NCI-H2171 (cell line): ENCODE measurements at regions not wholly inside any gene's neighbourhood (a gene's known extent, or its start where the extent isn't known, plus 50 kb on each side); places are given as distances from the start of the nearest gene placed in this dataset.

ENCODE experiments used
- DNase-seq: peaks from one replicate; lab custom pipeline; 2025; lab: John Stamatoyannopoulos, UW

DNA sequence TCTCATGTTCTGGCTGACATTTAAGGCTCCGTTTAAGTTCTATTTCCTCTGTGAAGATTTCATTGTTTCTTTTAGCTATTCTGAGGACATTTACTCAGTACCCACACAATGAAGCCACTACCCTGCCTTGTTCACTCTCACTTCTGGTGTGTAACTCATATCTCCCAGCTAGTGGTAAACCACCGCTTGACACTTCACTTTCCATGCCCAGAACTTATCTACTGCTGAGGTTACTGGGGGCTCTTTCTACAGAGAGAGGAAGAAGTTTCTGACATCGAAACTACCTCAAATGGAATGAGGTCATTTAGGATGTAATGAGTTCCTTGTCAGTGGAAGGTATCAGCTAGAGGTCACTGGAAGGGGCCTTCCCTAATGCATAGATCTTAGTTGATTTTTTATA lies 501.5 kb downstream of the DMAC1 start:
- DNase-seq = no peak

DNA sequence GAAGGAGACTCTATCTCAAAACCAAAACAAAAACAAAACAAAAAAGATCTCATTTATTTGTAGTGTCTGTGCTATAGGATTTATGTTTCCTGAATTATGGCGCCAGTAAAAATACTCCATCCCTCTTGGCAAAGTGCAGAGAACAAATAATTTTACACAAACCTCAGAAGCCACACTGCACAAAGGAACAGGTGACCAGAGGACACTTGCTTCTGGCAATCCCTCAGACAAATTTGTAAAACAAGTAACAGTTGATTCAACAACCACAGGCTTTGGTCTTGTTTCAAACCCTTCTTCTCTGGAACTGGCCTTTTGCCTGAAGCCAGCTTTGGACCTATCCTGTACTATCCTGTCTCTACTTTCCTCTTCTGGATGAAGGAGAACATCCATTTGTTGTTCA lies 502.1 kb downstream of the DMAC1 start:
- no peak for DNase-seq

DNA sequence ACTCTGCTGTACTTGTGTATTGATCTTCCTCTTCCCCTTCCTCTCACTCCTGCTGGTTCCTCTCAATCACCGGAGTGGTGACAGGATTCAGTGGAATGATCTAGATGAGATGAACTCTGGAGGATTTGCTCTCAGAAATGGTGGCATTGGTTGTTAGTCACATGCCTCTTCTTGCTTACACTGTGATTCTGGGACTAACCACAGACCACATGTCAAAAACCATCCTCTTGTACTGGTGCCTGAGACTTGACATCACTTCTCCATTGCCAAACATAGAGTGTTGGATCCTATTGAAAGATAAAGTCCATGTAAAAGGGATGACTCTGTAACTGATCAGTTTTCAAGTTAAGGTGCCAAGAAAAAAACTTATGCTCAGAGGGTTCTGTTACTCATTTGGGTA lies 506.5 kb downstream of the DMAC1 start:
- DNase-seq = no peak

DNA sequence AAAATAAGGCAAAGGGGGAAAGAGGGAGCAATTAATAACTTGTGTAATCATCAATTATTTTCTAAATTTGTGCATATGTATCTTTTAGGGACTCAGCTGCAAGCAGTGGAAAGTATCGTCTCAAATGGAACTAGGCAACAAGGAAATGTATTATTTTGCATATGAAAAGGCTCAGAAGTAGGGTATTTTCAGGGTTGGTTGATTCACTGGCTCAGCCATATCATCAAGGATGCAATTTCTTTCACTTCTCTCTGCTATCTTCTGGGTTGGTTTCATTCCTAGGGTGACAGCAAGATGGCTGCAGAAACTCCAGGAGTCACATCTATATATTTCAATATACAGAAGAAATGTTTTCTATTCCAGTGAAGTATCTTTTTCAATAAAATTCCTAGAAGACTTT lies 509.8 kb downstream of the DMAC1 start:
- no peak for DNase-seq

DNA sequence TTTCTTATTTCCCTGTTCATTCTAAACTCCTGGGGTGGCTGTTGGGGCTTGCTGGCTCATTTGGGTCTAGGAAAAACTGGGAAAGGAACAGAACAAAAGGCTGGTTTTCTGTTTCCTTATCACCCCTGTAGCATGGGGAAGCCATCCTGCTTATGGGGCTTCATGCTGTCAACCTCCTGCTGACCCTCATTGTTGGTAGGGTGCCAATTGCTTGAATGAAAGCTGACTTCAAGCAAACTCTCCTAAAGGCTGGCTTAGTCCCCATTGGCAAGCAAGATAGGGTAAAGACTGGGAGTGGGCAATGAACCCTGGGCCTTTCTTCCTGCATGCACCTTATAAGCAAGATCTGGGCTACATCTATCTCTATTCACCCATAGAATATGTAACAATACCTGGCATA lies 511.6 kb downstream of the DMAC1 start:
- DNase-seq = no peak

DNA sequence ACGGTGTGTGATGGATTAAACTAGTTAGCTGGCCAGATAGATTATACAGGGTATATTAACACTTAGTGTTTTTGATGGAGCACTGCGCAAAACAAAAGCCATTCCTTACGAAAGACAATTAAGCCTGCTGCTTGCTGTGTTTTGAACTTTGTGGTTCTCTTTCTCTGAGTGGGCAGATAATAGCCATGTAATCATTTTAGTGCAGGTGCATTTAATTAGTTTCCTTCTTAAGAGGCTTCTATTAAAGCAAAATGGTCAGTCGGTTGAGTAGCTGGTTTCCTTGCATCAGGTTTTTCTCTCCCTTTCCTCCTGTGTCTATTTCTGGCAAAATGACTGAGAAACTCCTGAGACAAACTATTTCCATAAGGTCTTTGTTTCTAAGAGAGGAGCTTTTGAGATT lies 512.5 kb downstream of the DMAC1 start:
- no peak for DNase-seq

DNA sequence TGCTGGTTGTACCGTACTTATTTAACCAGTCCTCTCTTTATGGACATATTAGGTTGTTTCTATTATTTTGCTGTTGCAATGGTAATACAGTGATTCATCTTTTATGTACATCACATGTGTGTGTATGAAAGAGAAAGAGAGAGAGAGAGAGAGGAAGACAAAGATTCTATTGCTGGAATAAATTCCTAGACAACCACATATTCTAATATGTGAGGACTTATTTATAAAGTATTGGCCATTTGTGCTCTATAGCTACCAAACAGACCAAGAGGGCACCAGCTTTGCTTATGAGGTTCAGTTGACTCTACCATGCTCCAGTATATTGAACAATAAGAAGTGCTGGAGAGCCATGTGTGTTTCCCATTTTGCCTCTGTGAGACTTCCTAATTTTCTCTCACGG lies 513.5 kb downstream of the DMAC1 start:
- no peak for DNase-seq

DNA sequence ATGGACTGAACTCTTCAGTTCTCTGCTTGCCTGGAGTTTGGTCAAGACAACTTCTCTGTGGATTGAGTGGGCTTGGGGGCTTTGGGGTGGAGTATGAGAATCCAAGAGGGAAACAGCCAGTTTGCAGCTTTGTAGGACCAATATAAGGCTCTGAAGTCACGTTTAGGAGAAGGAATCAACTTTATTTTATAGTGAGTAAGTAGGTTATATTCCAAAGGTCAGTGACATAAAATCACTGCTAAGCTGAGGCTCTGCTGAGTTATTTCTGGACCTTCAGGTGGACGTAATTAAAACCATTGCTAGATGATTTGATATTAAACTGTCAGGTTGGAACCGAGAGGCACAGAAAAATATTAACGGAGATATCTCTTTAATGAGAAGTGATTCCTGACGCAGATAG lies 514.4 kb downstream of the DMAC1 start:
- DNase-seq = no peak

DNA sequence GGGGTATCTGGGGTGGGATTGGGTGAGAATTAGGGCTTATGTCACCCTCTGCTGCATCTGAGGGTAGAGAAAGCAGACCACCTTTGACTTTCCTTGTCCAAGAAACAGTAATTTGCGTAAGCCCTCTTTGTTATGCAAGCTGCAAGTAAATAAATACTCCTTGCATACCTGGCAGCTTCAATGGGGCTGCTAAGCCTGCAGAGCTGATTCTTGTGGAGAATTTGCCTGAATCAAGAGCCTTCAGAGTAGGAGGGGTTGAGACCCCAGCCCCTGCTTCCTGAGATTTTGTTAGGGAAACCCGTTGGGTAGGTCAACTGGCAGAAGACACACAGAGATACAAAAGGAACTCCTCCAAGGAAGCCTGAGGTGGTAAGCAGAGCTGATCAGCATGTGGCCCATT lies 515.1 kb downstream of the DMAC1 start:
- DNase-seq = no peak

DNA sequence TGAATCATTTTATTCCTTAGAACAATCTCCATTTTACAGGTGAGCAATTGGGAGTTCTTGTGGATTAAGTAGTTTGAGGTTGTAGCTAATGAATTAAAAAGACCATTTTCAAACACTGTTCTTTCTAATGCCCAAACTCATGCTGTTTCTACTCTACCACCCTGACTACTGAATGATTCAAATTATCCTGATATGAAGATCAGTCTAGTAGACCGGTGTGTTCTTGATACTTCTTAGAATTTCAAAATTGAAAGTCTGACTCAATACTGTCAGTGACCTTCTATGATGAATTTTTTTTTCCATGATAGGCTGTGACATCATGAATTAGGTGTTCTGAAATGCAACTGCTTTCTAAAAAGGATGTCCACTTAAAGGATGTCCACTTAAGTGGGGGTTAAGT lies 515.5 kb downstream of the DMAC1 start:
- no peak for DNase-seq

DNA sequence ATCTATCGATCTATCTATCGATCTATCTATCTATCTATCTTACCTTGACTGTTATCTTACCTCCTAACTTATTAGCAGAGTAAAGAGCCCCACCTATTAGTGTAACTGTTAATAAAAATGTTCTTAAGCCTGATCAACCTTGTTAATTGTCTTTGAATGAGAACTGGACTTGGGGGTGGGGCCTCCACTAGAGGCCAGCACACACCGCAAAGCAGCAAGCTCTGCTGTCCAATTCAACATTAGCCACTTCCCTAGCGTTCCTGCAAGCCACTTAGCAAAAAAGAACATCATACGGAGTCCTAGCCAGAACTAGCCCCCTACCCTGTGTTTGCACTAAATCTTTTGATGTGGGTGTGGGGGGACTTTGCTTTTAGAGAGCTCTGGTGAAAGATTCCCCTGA lies 515.8 kb downstream of the KDM4C start:
- DNase-seq = no peak

DNA sequence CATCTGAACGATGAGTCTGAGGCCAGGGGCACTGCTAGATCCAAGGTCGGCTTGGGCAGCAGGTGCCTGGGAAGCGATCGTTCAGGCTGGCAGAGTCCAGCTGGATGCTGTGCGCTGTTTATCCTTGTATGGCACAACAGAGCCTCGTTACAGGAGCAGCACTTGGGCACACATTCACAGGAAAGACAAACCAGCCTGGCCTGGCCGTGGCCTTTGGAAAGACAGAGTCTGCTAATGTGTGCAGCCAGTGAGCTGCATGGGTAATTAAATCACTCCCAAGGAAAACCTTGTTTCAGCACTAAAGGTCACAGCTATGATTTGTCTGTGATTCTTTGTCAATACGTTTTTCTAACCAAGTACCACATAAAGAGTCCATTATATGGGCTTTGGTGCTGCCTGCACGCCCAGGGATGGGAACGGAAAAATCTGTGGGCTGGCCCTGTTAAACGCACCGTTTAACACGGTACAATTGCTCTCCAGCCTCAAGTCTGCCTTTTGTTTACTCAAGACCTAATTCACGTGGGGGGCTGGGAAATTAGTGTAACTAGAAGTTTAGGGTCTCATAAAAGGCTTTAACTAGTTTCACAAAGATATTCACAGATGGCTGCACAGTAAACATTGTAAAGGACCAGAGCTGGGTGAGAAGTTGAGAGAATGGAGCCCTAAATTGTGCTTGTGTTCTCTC lies 509.3 kb downstream of the KDM4C start:
- DNase-seq = no peak

DNA sequence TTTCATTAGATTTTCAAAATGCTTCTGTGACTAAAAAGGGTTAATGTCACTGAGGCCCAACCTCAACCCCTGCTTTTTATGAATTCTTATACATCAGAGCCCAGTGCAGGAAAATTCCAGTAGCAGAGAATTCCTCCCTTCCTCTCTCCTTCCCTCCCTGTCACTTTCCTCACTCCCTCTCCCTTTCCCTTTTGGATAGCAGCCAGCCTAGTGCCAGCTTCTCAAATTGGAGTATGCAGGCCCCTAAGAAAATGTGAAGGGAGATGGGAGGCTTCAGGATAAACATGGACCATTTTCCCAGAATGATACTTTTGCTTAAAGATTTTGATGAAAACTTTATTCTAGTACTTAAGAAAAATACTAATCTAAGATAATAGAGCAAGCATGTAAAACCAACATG lies 507.4 kb downstream of the KDM4C start:
- no peak for DNase-seq

DNA sequence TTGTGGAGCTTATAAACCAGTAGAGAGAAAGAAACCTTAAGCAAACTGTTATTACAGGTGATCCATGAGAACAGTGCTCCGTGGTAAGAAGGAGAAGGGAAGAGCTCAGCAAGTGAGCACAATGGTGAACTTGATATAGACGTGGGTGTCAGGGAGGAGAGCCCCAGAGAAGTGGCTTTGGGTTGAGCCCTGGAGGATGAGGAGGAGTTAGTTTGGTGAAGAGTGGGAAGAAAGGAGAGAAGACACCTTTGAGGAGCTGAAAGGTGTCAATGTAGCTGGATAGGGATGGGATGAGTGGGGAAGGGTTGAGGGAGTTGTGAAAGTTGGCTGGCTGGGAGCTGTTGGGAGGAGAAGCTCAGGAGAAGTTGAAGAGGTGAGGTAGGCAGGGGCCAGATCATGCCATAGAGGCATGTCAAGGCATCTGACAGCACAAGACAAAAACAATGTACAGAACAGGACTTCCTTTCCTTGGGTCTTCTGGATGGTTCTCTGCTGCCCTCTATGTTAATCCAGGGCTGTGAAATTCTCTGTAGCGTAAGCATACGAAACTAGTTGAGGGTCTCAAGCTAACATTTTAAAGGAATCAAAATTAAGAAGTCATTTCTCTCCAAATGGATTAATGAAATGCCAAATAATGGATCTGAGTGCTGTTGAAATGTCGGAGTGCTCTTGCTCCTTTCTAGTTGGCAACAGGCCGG lies 501.9 kb downstream of the KDM4C start:
- DNase-seq = no peak

DNA sequence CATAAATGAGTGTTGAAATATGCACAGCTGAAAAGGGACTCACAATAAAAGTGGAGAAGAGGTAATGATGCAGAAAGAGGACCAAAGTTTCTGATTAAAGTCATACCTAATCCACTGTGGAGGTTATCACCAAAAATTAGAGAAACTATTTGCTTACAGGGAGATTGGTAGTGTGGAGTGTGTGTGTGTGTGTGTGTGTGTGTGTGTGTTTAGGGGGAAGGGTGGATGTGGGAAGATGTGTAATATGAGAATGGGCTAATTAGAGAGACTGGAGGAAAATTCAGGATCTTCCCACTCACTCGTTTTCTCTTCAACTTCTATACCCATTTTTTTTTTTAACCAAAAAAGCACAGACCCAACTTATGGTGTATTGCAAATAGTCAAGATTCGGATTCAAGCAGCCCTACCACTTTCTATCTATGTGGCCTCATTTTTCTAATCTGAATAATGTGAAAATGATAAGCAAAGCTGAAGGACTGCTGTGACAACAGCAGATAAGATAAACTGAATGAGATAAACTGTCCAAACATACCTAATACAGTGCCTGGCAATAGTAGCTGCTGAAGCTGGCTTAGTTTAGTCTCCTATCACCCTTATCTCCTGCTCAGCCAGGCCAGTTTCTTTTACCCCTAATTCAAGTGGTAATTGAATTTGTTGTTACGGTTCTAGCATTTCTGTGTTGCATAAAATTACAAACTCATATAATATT lies 501.1 kb downstream of the KDM4C start:
- no peak for DNase-seq

DNA sequence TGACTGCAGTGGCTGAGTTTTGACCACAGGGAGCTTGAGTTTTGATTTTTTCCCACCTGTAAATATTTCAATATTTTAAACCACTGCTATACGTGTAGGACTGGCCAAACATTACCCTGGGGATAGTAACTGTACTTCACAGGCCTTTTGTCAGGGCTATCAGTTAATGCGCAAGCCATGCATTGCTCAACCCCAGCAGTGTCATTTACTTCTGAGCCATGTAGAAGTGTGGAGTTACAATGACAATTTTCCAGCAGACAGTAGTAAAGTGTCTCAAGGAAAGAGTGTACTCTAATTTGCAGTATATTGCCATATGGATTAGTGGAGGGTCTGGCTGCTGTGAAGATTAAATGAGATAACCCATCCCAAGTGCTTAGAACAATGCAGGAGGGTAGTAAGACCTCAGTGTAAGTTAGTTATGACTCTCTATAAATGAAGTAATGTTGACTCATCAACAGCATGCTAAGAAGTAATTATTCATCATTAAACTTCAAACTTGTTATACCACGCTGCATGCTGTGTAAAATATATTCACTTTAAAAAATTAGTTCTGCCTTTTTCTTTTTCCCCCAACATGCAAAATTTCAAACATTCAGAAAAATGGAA lies 489.2 kb downstream of the KDM4C start:
- DNase-seq = no peak

DNA sequence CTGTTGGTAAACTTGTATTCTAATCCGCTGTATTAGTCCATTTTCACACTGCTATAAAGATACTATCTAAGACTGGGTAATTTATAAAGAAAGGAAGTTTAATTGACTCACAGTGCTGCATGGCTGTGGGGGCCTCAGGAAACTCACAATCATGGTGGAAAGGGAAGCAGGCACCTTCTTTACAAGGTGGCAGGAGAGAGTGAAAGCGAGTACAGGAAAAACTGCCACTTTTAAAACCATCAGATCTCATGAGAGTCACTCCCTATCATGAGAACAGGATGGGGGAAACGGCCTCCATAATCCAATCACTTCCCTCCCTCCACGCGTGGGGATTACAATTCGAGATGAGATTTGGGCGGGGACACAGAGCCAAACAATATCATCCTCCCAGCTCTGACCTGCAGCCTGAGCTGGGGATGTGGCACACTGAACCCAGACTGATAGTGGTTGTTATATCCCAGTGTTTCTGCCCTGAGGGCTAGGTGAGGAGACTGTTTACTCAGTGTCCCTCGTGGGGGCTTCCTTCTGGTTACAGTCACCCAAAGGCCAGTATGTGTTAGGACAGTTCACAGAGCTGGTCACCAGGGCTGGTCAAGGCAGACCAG lies 488.3 kb downstream of the KDM4C start:
- no peak for DNase-seq

DNA sequence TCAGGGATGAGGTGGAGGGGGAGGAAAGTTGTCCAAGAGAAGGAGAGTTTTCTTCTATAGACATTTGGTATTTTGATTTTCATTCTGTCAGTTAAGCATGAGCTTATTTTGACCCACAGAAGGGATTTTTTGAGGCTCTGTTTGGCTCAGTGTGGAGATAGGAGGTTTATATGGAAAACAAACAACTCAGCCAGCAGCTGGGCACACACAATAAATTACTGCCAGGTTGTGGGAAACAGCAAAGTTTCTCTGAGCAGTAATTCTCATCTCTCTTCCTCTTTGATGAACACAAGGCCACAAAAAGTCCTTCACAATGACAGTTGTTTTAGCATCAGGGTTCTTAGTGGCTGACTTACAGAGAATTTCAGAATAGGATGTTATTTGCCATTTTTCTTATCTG lies 486.1 kb downstream of the KDM4C start:
- DNase-seq = no peak

DNA sequence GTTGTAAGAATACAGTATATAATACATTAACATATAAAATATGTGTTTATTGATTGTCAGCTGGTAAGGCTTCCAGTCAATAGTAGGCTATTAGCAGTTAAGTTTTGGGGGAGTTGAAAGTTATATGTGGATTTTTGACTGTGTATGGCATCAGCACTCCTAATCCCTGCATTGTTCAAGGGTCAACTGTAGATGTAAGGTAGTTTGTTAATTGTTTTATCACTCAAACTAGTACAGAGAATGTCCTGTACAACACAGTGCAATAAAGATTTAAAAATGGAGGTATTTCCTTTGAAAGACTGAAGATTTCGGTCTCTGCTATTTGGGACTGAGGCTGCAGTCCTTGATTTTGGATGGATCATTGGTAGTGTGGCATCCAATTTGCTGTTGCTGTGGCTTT lies 484.4 kb downstream of the KDM4C start:
- no peak for DNase-seq

DNA sequence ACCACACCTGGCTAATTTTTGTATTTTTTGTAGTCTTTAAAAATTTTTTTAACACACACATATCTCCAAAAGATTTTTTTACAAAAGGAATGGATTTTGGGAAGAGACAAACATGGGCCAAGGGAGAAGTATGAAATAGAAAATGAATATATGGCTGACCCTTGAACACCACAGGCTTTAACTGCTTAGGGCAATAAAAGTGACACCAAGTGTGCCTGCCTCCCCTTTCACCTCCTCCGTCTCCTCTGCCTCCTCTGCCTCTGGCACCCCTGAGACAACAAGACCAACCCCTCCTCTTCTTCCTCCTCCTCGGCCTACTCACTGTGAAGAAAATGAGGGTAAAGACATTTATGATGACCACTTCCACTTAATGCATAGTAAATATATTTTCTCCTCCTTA lies 483.9 kb downstream of the KDM4C start:
- DNase-seq = no peak

DNA sequence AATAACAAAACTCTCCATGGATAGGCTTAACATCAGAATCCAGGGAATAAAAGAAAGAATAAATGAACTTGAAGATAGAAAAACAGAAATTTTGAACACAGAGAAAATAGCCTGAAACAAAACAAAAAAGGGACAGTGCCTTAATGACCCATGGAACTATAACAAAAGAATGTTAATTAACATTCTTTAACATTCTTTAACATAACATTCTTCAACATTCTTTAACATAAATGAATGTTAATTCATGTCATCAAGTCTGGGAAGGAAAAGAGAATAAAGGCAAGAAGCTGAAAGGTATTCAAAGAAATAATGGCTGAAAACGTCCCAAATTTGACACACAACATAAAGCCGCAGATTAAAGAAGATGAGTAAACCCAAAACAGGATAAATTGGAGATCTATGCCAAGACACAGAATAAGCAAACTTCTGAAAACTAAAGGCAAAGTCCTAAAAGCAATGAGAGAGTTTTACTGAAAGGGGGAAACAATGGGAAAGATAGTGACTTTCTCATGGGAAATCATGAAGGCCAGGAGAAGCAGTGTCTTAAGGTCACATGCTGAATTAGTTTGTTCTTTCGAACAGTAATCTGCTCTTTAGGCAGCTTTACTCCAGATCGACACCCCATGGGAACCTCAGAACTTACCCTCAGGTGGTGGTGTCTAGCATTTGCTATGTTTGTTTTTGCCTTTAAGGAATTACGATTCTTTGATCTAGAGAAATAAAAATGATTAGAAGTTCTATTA lies 483.0 kb downstream of the KDM4C start:
- DNase-seq = no peak

DNA sequence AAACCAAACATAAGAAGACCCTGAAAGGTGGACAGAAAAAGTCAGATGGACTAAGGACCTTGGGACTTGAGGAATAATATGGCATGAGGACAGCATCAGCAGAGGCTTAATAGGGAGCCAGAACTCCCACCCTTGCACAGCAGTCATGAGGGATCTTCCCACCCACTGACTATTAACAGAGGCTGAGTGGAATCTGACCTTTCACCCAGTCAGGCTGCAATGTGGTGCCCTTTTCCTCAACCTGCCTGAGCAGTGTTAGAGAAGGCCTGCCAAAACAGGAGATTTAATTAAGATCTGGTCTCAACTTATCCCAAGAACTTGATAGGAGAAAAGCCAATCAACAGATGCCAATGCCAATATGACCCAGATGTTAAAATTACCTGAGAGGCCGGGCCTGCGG lies 481.9 kb downstream of the KDM4C start:
- DNase-seq = no peak
